SK-N-SH (cell line): ENCODE measurements at regions not wholly inside any gene's neighbourhood (a gene's known extent, or its start where the extent isn't known, plus 50 kb on each side); places are given as distances from the start of the nearest gene placed in this dataset.

Source experiments
- CTCF ChIA-PET: fragments of 300-600, 350-600 bp; formaldehyde crosslinking; extraction: SDS; loops from one replicate; lab custom pipeline; 2021; lab: Yijun Ruan, JAX
- POLR2A ChIA-PET: fragments of 350-600 bp; sonication (Branson Sonifier 250); formaldehyde crosslinking; extraction: SDS; loops from one replicate; lab custom pipeline; 2020; ENCODE audit warnings: antibody characterized with exemption, inconsistent platforms; lab: Yijun Ruan, JAX
- DNase-seq: peaks from one replicate; pipeline ENCODE4 v3.0.0; 2012
- H2AFZ ChIP-seq: fragments of 200-600 bp; sonication (generic); 2 replicates; pipeline ENCODE4 v1.8.1; 2016; ENCODE audit warnings: antibody characterized with exemption, mild to moderate bottlenecking, low read depth
- H3F3A ChIP-seq: fragments of 200-600 bp; sonication (generic); replicated peaks from 2 replicates; pipeline ENCODE3; 2016; ENCODE audit warnings: antibody characterized with exemption, mild to moderate bottlenecking; ENCODE audit not compliant: insufficient read depth
- H3K27ac ChIP-seq, 2 experiments: fragments of 200-500 bp in 1 of 2; fragments of 200-600 bp in 1 of 2; sonication (Bioruptor generic) in 1 of 2; sonication (generic), shearing (Covaris generic) in 1 of 2; 2 replicates each; pipeline versions ENCODE4 v1.5.1 to v1.6.1; 2014 to 2016; ENCODE audit warnings: low read depth in 2 of 2, inconsistent platforms in 1 of 2, low read length in 1 of 2, mild to moderate bottlenecking in 1 of 2, mixed read lengths in 1 of 2
- H3K27me3 ChIP-seq: fragments of 200-600 bp; sonication (generic), shearing (Covaris generic); 2 replicates; pipeline ENCODE4 v1.6.1; 2016; ENCODE audit warnings: mixed run types; ENCODE audit not compliant: insufficient read depth
- H3K36me3 ChIP-seq, 2 experiments: fragments of 200-500 bp in 1 of 2; fragments of 200-600 bp in 1 of 2; sonication (Bioruptor generic) in 1 of 2; sonication (generic) in 1 of 2; replicated peaks in 1 of 2; 2 replicates each; pipeline versions ENCODE3 to v1.5.1; 2014 to 2016; ENCODE audit warnings: low read length in 1 of 2, mild to moderate bottlenecking in 1 of 2; ENCODE audit not compliant: insufficient read depth in 2 of 2, control insufficient read depth in 1 of 2
- H3K4me1 ChIP-seq, 2 experiments: fragments of 200-500 bp in 1 of 2; fragments of 200-600 bp in 1 of 2; sonication (Bioruptor generic) in 1 of 2; sonication (generic), shearing (Covaris generic) in 1 of 2; 2 replicates each; pipeline versions ENCODE4 v1.5.1 to v1.6.1; 2014 to 2016; ENCODE audit warnings: low read depth in 1 of 2, low read length in 1 of 2, mixed run types in 1 of 2; ENCODE audit not compliant: insufficient read depth in 2 of 2, control insufficient read depth in 1 of 2
- H3K4me2 ChIP-seq: fragments of 200-600 bp; sonication (generic), shearing (Covaris generic); 2 replicates; pipeline ENCODE4 v1.6.1; 2017; ENCODE audit warnings: mixed run types
- H3K4me3 ChIP-seq, 2 experiments: fragments of 200-500 bp in 1 of 2; fragments of 200-600 bp in 1 of 2; sonication (Bioruptor generic) in 1 of 2; sonication (generic), shearing (Covaris generic) in 1 of 2; 2 replicates each; pipeline versions ENCODE4 v1.5.1 to v1.8.1; 2014 to 2016; ENCODE audit warnings: low read depth in 2 of 2, inconsistent platforms in 1 of 2, low read length in 1 of 2, mild to moderate bottlenecking in 1 of 2, mixed read lengths in 1 of 2, moderate library complexity in 1 of 2
- H3K79me2 ChIP-seq: fragments of 200-600 bp; sonication (generic); 2 replicates; pipeline ENCODE4 v1.8.1; 2017; ENCODE audit warnings: mild to moderate bottlenecking; ENCODE audit not compliant: insufficient read depth
- H3K9ac ChIP-seq: fragments of 200-600 bp; sonication (generic); 2 replicates; pipeline ENCODE4 v1.6.1; 2017; ENCODE audit warnings: mixed run types
- H3K9me2 ChIP-seq: fragments of 200-600 bp; sonication (generic); 2 replicates; pipeline ENCODE4 v1.6.1; 2017; ENCODE audit warnings: mixed run types
- H3K9me3 ChIP-seq: fragments of 200-600 bp; sonication (generic); 2 replicates; pipeline ENCODE4 v1.6.1; 2017; ENCODE audit warnings: mixed run types, mild to moderate bottlenecking, moderate library complexity
- H4K20me1 ChIP-seq: fragments of 200-600 bp; sonication (generic); 2 replicates; pipeline ENCODE4 v1.6.1; 2017; ENCODE audit warnings: mild to moderate bottlenecking, mixed run types; ENCODE audit not compliant: insufficient read depth
- ELF1 ChIP-seq: IDR thresholded peaks from 2 replicates; pipeline ENCODE4 v1.4.0; 2012
- EZH2phosphoT487 ChIP-seq: fragments of 200-600 bp; sonication (generic); IDR thresholded peaks from 2 replicates; pipeline ENCODE4 v1.6.1; 2017; ENCODE audit warnings: low read depth, mixed run types, mild to moderate bottlenecking, antibody characterized with exemption, moderate library complexity, borderline replicate concordance
- FOXJ3 ChIP-seq: sonication (generic); formaldehyde crosslinking; IDR thresholded peaks from 2 replicates; pipeline ENCODE4 v1.5.1; 2020; ENCODE audit warnings: mild to moderate bottlenecking, missing genetic modification reagents
- FOXM1 ChIP-seq: IDR thresholded peaks from 2 replicates; pipeline ENCODE4 v1.4.0; 2012; ENCODE audit warnings: low read depth, mild to moderate bottlenecking
- GATA2 ChIP-seq: sonication (generic); formaldehyde crosslinking; IDR thresholded peaks from 2 replicates; pipeline ENCODE4 v1.5.0; 2020; ENCODE audit warnings: mild to moderate bottlenecking, missing genetic modification reagents
- IRF3 ChIP-seq: fragments of 150-350 bp; IDR thresholded peaks from 2 replicates; pipeline ENCODE4 v1.6.1; 2016; ENCODE audit warnings: mild to moderate bottlenecking, low read depth, low read length
- MEF2A ChIP-seq: IDR thresholded peaks from 2 replicates; pipeline ENCODE4 v1.4.0; 2012; ENCODE audit warnings: low read depth, borderline replicate concordance
- MXI1 ChIP-seq: IDR thresholded peaks from 2 replicates; pipeline ENCODE4 v1.6.1; 2012; ENCODE audit warnings: mild to moderate bottlenecking, low read depth, low read length, improper control_type of control experiment
- NFIC ChIP-seq: IDR thresholded peaks from 2 replicates; pipeline ENCODE4 v1.4.0; 2012; ENCODE audit warnings: borderline replicate concordance
- NRF1 ChIP-seq: IDR thresholded peaks from 2 replicates; pipeline ENCODE4 v1.6.1; 2012; ENCODE audit warnings: low read depth, mild to moderate bottlenecking, low read length
- POLR2AphosphoS5 ChIP-seq: IDR thresholded peaks from 2 replicates; pipeline ENCODE4 v1.6.1; 2012; ENCODE audit warnings: low read depth, low read length
- RAD21 ChIP-seq: IDR thresholded peaks from 2 replicates; pipeline ENCODE4 v1.6.1; 2012; ENCODE audit warnings: mild to moderate bottlenecking, low read length
- REST ChIP-seq: IDR thresholded peaks from 2 replicates; pipeline ENCODE4 v1.6.1; 2012; ENCODE audit warnings: mild to moderate bottlenecking, low read depth, low read length, moderate library complexity
- RFX5 ChIP-seq: IDR thresholded peaks from 2 replicates; pipeline ENCODE4 v1.6.1; 2012; ENCODE audit warnings: mild to moderate bottlenecking, improper control_type of control experiment, low read length
- RXRA ChIP-seq: IDR thresholded peaks from 2 replicates; pipeline ENCODE4 v1.4.0; 2012; ENCODE audit warnings: low read depth, mild to moderate bottlenecking, borderline replicate concordance
- TEAD4 ChIP-seq: IDR thresholded peaks from 2 replicates; pipeline ENCODE4 v1.4.0; 2012; ENCODE audit warnings: mild to moderate bottlenecking, borderline replicate concordance; ENCODE audit not compliant: insufficient read depth
- YY1 ChIP-seq: IDR thresholded peaks from 2 replicates; pipeline ENCODE4 v1.4.0; 2012; ENCODE audit warnings: low read depth, mild to moderate bottlenecking
- WGBS: methylation state at CpG from one replicate; pipeline ENCODE4 v1.1.6; 2017; ENCODE audit warnings: low lambda C conversion rate; 5-methylcytosine and 5-hydroxymethylcytosine counted together

GRCh38 chr22:34225278-34225677 lies 305.0 kb upstream of the LARGE1 start:
- Histone ChIP-seq H3K9me3 (no peaks in the 10 kb centered on the region; the same call in 1 of the 2 replicates), H2AFZ (no peak overlapping the region), H3K4me2 (no peak overlapping the region), H3K4me1 (no peaks in the 10 kb centered on the region), H3K4me3 (no peak overlapping the region), H3K27me3 (no peaks in the 10 kb centered on the region), H3K36me3 (no peaks in the 10 kb centered on the region), H3K9ac (no peak overlapping the region), H3K9me2 (no peaks in the 10 kb centered on the region), H3F3A (no peaks in the 10 kb centered on the region), H4K20me1 (no peaks in the 10 kb centered on the region), H3K27ac (no peak overlapping the region), H3K79me2 (no peaks in the 10 kb centered on the region)
- CTCF ChIA-PET, result interaction anchor here (1.3 kb wide), 1 partner anchor 22 kb away, joined by 3 read pairs; no protein-coding TSS in a partner anchor
- DNase-seq, result no peak
- 0% methylated on average over 1 of the region's 1 CpG for WGBS
- POLR2A ChIA-PET, result no interaction called here
- TF ChIP-seq TEAD4 (no peak), RXRA (no peak), IRF3 (no peak), RFX5 (no peak), NFIC (no peak), POLR2AphosphoS5 (no peak), FOXJ3 (CRISPR knock-in tag) (no peak), YY1 (no peak), ELF1 (no peak), MXI1 (no peak), EZH2phosphoT487 (no peak), FOXM1 (no peak), RAD21 (no peak), NRF1 (no peak)

GRCh38 chr22:34236527-34236926 lies 316.3 kb upstream of the LARGE1 start:
- Histone ChIP-seq H3K4me3 (no peak overlapping the region), H4K20me1 (no peaks in the 10 kb centered on the region), H3K27ac (no peak overlapping the region), H3K36me3 (no peaks in the 10 kb centered on the region), H2AFZ (no peak overlapping the region), H3K79me2 (no peaks in the 10 kb centered on the region), H3F3A (no peaks in the 10 kb centered on the region), H3K4me2 (no peak overlapping the region), H3K9ac (no peak overlapping the region), H3K9me2 (no peaks in the 10 kb centered on the region), H3K4me1 (no peaks in the 10 kb centered on the region), H3K9me3 (no peaks in the 10 kb centered on the region), H3K27me3 (no peaks in the 10 kb centered on the region)
- ChIA-PET POLR2A (no interaction called here), CTCF (no interaction called here)
- 0% methylated on average over 3 of the region's 3 CpGs for WGBS
- TF ChIP-seq REST (no peak), POLR2AphosphoS5 (no peak), MEF2A (no peak), GATA2 (CRISPR knock-in tag) (no peak)
- no peak for DNase-seq
